ENCODE measurements at regions not wholly inside any gene's neighbourhood (a gene's known extent, or its start where the extent isn't known, plus 50 kb on each side); places are given as distances from the start of the nearest gene placed in this dataset.

GRCh38 chr1:165068741-165069140 lies 287.8 kb downstream of the LMX1A start:
- Histone ChIP-seq H3K9ac (replicated peaks; ENCODE audit: extremely low read depth, insufficient read depth, low read length) (no peak overlapping the region), H3K27me3 (ENCODE audit: control insufficient read depth in 2 of 2, insufficient read depth in 2 of 2, low read length in 2 of 2) (no peaks in the 10 kb centered on the region), H3K9me1 (replicated peaks; ENCODE audit: control insufficient read depth, extremely low read depth, insufficient read depth, low read length) (no peaks in the 10 kb centered on the region), H2AFZ (ENCODE audit: low read depth, low read length) (no peak overlapping the region), H3K79me2 (ENCODE audit: control insufficient read depth, insufficient read depth, low read length) (no peaks in the 10 kb centered on the region), H3K4me1 (ENCODE audit: control insufficient read depth, extremely low read depth, insufficient read depth, low read length) (no peaks in the 10 kb centered on the region), H3K27ac (ENCODE audit: insufficient read depth, low read depth, low read length) (no peak overlapping the region), H3K36me3 (ENCODE audit: control insufficient read depth in 2 of 2, extremely low read depth in 1 of 2, insufficient read depth in 2 of 2, low read length in 2 of 2) (no peaks in the 10 kb centered on the region), H3K9me3 (replicated peaks; ENCODE audit: control insufficient read depth, insufficient read depth, low read length) (no peaks in the 10 kb centered on the region), H4K20me1 (replicated peaks; ENCODE audit: control insufficient read depth, extremely low read depth, insufficient read depth, low read length) (no peaks in the 10 kb centered on the region), H3K4me2 (ENCODE audit: insufficient read depth, low read length) (no peak overlapping the region), H3K4me3 (replicated peaks in 1 of 3; ENCODE audit: insufficient read depth in 1 of 3, low read depth in 1 of 3, low read length in 3 of 3) (no peak overlapping the region)
- DNase-seq (ENCODE audit: low read depth, low spot score) (no peak), FAIRE-seq (no peak)
- CTCF ChIA-PET = no interaction called here
- intact Hi-C loops (cut with micrococcal nuclease) = no loop called here
- dilution Hi-C loops (cut with MboI; ENCODE audit: extremely low pct_ligation_motif_present, low sequenced_read_pairs) = no loop called here
- BruUV-seq (replicated peaks) = no TSS peak
- TF ChIP-seq MYC (IDR thresholded peaks at IDR 0.05; ENCODE audit: low read depth, low read length) (no peak), CTCF (IDR thresholded peaks at IDR 0.05; ENCODE audit: extremely low read depth in 1 of 2, insufficient read depth in 1 of 2, low read depth in 1 of 2, low read length in 2 of 2) (no peak), EZH2 (IDR thresholded peaks at IDR 0.05; ENCODE audit: borderline replicate concordance, low read depth, low read length, severe bottlenecking) (no peak), MAX (IDR thresholded peaks at IDR 0.05; ENCODE audit: insufficient read depth, insufficient read length) (no peak), FOS (IDR thresholded peaks at IDR 0.05; ENCODE audit: borderline replicate concordance, insufficient read depth, low read length) (no peak), POLR2AphosphoS5 (IDR thresholded peaks at IDR 0.05; ENCODE audit: insufficient read depth, low read depth, low read length) (no peak), POLR2A (IDR thresholded peaks at IDR 0.05; ENCODE audit: low read depth, low read length) (no peak), JUN (IDR thresholded peaks at IDR 0.05; ENCODE audit: borderline replicate concordance, insufficient read depth, insufficient read length, low read depth) (no peak), GATA2 (IDR thresholded peaks at IDR 0.05; ENCODE audit: insufficient read depth, insufficient read length, low read depth, low read length) (no peak)
- POLR2A ChIA-PET = no interaction called here

All from endothelial cell of umbilical vein (primary cell).